Right lobe of liver (tissue), 6 donors: ENCODE measurements at regions not wholly inside any gene's neighbourhood (a gene's known extent, or its start where the extent isn't known, plus 50 kb on each side); places are given as distances from the start of the nearest gene placed in this dataset.
A peak's percentile ranks its signal among the peaks of the same experiment; 100 is the strongest.

ENCODE experiments used
- ATAC-seq, 4 donors: fragments of 200-7000 bp; cut with Tn5 transposase; one replicate each; pipeline ENCODE4 v1.9.1; 2020; ENCODE audit warnings: mild to moderate bottlenecking in 4 of 4, moderate library complexity in 4 of 4
- DNase-seq, 3 donors: peaks; one replicate each; pipeline ENCODE4 v3.0.0-alpha.2; 2020
- H3K27ac ChIP-seq, 3 donors: fragments of 200-600 bp; one replicate each; pipeline ENCODE4 v1.8.0; 2022
- H3K27me3 ChIP-seq, 2 donors: fragments of 200-600 bp; one replicate each; pipeline ENCODE4 v1.8.0; 2022
- H3K36me3 ChIP-seq, 4 donors: fragments of 200-600 bp; sonication (generic) in 1 of 4; one replicate each; pipeline versions ENCODE4 v1.5.1 to v1.8.0; 2017 to 2022; ENCODE audit warnings: control low read depth in 1 of 4
- H3K4me1 ChIP-seq, 4 donors: fragments of 200-600 bp; sonication (generic) in 1 of 4; one replicate each; pipeline versions ENCODE4 v1.5.1 to v1.8.0; 2017 to 2022; ENCODE audit warnings: control low read depth in 1 of 4
- H3K4me3 ChIP-seq, 3 donors: fragments of 200-600 bp; one replicate each; pipeline ENCODE4 v1.8.0; 2022
- H3K9me3 ChIP-seq, 4 donors: fragments of 200-600 bp; sonication (generic) in 1 of 4; one replicate each; pipeline versions ENCODE4 v1.5.1 to v1.8.0; 2017 to 2022; ENCODE audit warnings: control low read depth in 1 of 4
- CTCF ChIP-seq, 4 donors: fragments of 200-600 bp in 3 of 4; fragments of 450-650 bp in 1 of 4; IDR thresholded peaks; one replicate each; pipeline versions ENCODE4 v1.5.1 to v1.8.0; 2016 to 2022; ENCODE audit warnings: antibody characterized with exemption in 4 of 4, mild to moderate bottlenecking in 2 of 4
- POLR2A ChIP-seq: fragments of 450-650 bp; IDR thresholded peaks from one replicate; pipeline ENCODE4 v1.6.1; 2017; ENCODE audit warnings: antibody characterized with exemption, mild to moderate bottlenecking
- WGBS: methylation state at CpG from one replicate; pipeline ENCODE4 v1.1.6; 2018; ENCODE audit warnings: low coverage, low lambda C conversion rate; ENCODE audit not compliant: insufficient coverage; ENCODE audit errors: missing lambda C conversion rate; 5-methylcytosine and 5-hydroxymethylcytosine counted together
- intact Hi-C, 2 donors: fragments of 100-400 bp; cut with DNase I; formaldehyde crosslinking; loops; one replicate each; pipeline versions ENCODE4 v1.11.2 to v1.14.1; 2022
- donor health status: DM: no; HTN: yes; CAD: no.
- donor health status: DM: no; HTN: no; CAD: no.
- donor health status: DM: no; HTN: no; CAD: no.
- donor health status: DM: no; HTN: yes; CAD: no.
- donor health status: DM: no; HTN: yes; CAD: no.

GRCh38 chr6:2404211-2404929 is 159.0 kb upstream of the GMDS start:
- H3K4me1 ChIP-seq = no peaks in the 10 kb centered on the region
- no peak overlapping the region for H3K27ac ChIP-seq
- no peak overlapping the region for H3K4me3 ChIP-seq
- 92% methylated on average over 5 of the region's 6 CpGs for WGBS
- TF ChIP-seq POLR2A (no peak), CTCF (IDR thresholded peaks at IDR 0.05) (no peak)
- DNase-seq = no peak
- no peaks in the 10 kb centered on the region for H3K27me3 ChIP-seq
- intact Hi-C loops = no loop called here
- H3K36me3 ChIP-seq = no peaks in the 10 kb centered on the region
- no peak for ATAC-seq
- no peaks in the 10 kb centered on the region for H3K9me3 ChIP-seq

- Histone ChIP-seq H3K27me3 (no peaks in the 10 kb centered on the region), H3K36me3 (no peaks in the 10 kb centered on the region), H3K4me3 (no peak overlapping the region), H3K9me3 (no peaks in the 10 kb centered on the region), H3K4me1 (no peaks in the 10 kb centered on the region), H3K27ac (no peak overlapping the region)
- TF ChIP-seq POLR2A (no peak), CTCF (IDR thresholded peaks at IDR 0.05) (no peak)
- ATAC-seq (peak in 1 of 4 donors; percentile 30), DNase-seq (no peak)
- 86% methylated on average over 4 of the region's 4 CpGs for WGBS
- intact Hi-C loops = no loop called here
Measured at GRCh38 chr6:2403546-2403945, 158.1 kb upstream of the GMDS start.

- ATAC-seq (no peak), DNase-seq (no peak)
- WGBS = 87% methylated on average over 11 of the region's 15 CpGs
- Histone ChIP-seq H3K9me3 (no peaks in the 10 kb centered on the region), H3K4me3 (no peak overlapping the region), H3K27me3 (no peaks in the 10 kb centered on the region), H3K36me3 (no peaks in the 10 kb centered on the region), H3K27ac (no peak overlapping the region), H3K4me1 (no peaks in the 10 kb centered on the region)
- intact Hi-C loops = no loop called here
- TF ChIP-seq CTCF (IDR thresholded peaks at IDR 0.05) (no peak), POLR2A (no peak)
Measured at GRCh38 chr6:2396846-2397630, 151.6 kb upstream of the GMDS start.

GRCh38 chr6:2396042-2396657 is 150.7 kb upstream of the GMDS start:
- H3K27me3 ChIP-seq = no peaks in the 10 kb centered on the region
- intact Hi-C loops = no loop called here
- no peaks in the 10 kb centered on the region for H3K36me3 ChIP-seq
- H3K4me3 ChIP-seq = no peak overlapping the region
- H3K4me1 ChIP-seq = no peaks in the 10 kb centered on the region
- no peak for DNase-seq
- H3K9me3 ChIP-seq = no peaks in the 10 kb centered on the region
- H3K27ac ChIP-seq = no peak overlapping the region
- no peak for ATAC-seq
- WGBS = 78% methylated on average over 6 of the region's 6 CpGs
- TF ChIP-seq CTCF (IDR thresholded peaks at IDR 0.05) (no peak), POLR2A (no peak)
